Activated T-helper 1 cell treated with Interleukin-2 at 50 U/mL for 16 hours (primary cell): ENCODE measurements at regions not wholly inside any gene's neighbourhood (a gene's known extent, or its start where the extent isn't known, plus 50 kb on each side); places are given as distances from the start of the nearest gene placed in this dataset.

ENCODE experiments used
- DNase-seq: peaks from one replicate; pipeline ENCODE4 v3.0.0-alpha.2; 2020; ENCODE audit warnings: low read depth

DNA sequence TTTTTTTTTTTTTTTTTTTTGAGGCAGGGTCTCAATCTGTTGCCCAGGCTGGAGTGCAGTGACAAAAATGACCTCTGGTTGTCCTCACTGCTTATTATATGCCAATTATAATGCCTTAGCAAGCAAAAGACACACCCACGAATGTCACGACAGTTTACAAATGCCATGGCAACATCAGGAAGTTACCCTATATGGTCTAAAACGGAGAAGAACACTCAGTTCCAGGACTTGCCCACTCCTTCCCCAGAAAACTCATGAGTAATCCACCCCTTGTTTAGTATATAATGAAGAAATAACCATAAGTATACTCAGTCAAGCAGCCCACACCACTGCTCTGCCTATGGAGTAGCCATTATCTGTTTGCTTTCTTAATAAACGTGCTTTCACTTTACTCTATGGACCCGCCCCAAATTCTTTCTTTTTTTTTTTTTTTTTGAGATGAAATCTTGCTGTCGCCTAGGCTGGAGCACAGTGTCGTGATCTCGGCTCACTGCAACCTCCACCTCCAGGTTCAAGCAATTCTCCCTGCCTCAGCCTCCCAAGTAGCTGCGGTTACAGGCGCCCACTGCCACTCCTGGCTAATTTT lies 106.2 kb downstream of the SMIM20 start:
- DNase-seq: no peak

DNA sequence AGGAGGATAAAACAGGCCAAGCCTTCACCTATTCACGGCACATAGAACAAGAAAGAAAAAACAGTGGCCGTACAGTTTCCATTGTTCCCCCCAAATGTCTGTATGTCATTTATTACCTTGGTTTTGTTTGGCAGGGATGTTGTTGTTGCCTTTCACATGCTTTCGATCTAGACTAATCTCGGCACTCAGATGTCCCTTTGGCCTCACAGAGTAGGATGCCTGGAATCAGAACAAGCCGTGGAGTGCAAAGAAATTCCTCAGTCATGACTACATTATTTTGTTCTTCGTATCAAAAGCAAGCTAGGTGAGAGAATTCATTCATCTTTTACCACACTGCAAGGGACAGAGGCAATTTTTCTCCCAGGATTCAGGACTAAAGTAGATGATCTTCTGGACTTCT lies 106.9 kb downstream of the SMIM20 start:
- no peak for DNase-seq

DNA sequence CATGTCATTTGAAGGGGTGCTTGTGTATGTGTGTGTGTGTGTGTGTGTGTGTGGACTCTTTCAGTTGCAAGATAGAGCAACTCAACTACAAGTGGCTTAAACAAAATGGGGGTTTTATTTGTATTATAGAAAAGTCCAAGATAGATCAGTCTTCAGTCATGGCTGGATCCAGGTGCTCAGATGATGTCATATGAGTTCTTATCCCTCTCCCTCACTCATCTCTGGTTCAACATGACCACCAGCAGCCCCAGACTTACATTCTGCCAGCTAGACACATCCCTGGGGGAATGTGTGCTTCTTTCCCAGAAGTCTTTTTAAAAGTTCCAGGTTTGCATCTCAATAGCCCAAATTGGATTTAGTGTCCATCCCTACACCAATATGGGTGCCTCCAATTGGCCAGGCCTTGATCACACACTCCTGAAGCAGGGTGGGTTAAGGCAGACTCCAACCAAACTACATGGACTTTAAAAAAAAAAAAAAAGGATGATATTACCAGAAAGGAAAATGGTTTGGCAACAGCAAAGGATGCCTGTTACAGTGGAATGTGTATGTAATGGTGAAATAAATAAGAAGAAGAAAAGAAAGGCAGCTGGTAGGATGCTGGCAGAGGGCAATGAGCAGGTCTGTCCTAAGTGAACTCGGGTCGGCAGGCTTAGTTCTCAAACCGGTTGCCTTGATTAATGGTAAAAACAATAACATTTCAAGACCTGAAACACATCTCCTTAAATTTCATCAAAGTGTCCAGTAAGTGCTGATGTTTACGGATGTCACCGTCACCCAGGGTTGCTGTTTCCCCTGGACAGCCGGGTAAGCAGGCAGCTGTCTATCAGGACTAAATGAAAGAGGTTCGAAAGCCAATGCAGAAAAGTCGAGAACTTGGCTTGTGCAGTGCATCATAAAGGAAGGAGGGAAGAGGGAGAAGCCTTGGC lies 107.7 kb downstream of the SMIM20 start:
- no peak for DNase-seq

DNA sequence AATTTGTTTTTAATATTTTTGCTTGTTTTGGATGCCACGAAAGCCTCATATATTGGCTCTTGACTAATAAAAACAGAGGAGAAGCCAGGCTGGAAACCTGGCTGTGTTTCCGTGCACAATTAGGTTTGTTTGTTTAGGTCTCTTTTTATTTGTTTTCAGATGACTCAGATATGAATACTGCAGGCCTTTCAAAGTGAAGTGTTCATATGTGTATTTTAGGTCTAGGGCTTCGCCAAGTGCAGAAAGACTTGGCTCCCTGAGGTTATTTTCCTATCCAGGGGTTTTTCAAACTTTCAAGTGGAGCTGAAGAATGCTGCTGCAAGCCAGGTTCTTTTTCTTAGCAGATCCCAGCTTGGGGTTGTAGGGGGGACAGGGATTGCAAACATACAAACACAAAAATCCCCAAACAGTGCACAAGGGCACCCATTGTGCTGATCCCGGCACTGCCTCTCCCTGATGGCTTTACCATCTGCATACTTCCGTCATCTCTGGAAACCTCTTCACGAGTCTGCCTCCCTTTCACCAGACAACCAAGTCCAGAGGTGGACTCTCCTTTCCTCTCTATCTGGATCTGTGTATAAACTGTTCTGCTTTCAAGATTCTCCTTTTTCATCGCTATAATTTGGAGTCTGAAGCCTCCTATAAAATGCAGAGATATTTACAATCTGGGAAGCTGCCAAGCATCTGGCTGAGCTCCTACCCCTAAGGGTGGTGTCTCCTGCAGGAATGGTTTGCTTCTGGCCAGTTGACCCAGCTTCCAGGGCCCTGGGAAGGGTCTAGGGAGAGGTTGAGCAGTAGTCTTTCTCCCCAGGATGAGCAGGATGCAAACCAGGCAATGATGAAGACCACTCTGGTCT lies 108.6 kb downstream of the SMIM20 start:
- no peak for DNase-seq

DNA sequence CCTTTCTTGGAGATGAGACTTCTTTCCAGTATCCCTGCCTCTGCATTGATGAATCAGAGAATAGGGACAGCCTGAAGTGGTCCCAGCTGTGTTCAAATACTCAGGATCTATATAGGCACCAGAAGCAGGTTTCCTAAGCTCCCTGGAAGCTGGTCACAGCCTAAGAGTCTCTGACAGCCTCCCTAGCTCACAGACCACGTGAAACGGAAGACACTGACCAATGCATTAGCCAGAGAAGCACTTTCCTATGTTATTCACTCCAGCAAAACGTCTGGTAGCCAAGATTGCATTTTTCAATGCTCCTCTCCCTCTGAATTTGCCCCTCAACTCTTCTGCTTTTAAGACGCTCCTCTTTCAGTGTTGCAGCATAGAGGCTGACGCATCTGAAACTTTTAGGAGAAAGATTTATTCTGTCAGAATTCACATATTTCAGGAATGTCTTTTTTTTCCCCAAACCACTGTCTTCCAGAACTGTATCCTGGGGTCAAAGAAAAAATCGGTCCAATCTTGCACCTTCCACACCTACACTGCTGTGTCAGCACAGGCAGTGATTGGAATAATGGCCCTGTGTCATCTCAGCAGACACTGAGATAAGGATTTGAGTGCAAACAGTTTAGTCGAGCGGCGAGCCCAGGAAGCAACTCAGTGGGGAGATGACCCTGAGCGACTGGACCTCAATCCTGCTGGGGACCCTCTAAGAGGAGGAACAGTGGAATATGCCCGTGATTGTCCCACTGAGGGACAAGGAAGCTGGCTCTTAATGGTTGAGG lies 109.4 kb downstream of the SMIM20 start:
- no peak for DNase-seq

DNA sequence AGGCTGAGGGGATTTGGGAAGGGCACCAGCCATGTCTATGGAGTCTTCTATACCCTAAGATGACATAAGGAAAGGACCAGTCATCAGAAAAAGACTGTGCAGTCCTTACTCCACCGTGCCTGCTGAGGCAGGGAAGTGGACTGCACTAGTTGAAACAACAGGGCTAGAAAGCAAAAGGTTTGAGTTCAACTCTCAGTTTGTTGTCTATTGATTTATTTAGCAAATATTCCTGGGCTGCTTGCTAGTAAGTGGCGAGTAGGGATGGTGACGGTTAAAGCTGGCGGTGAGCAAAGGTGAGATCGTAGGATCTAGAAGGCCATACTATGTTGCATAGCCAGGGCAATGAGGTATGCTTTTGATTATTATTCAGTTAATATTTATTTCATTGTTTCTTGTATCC lies 110.1 kb downstream of the SMIM20 start:
- DNase-seq: no peak

DNA sequence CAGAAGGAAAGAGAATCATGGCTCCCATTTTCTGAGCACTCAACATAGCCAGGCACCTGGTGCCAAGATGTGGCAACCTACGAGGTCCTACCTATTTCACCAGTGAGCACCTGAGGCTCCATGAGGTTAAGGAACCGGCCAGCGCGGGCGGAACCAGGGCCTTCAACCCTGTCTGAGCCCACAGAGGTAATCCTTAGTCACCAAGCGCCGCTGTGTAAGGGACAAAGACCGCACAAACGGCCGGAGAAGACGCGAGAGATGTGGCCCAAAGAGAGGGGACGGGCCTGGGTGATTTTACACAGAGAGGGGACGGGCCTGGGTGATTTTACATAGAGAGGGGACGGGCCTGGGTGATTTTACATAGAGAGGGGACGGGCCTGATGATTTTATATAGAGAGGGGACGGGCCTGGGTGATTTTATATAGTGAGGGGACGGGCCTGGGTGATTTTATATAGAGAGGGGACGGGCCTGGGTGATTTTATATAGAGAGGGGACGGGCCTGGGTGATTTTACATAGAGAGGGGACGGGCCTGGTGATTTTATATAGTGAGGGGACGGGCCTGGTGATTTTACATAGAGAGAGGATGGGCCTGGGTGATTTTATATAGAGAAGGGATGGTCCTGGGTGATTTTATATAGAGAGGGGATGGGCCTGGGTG lies 114.2 kb downstream of the SMIM20 start:
- no peak for DNase-seq

DNA sequence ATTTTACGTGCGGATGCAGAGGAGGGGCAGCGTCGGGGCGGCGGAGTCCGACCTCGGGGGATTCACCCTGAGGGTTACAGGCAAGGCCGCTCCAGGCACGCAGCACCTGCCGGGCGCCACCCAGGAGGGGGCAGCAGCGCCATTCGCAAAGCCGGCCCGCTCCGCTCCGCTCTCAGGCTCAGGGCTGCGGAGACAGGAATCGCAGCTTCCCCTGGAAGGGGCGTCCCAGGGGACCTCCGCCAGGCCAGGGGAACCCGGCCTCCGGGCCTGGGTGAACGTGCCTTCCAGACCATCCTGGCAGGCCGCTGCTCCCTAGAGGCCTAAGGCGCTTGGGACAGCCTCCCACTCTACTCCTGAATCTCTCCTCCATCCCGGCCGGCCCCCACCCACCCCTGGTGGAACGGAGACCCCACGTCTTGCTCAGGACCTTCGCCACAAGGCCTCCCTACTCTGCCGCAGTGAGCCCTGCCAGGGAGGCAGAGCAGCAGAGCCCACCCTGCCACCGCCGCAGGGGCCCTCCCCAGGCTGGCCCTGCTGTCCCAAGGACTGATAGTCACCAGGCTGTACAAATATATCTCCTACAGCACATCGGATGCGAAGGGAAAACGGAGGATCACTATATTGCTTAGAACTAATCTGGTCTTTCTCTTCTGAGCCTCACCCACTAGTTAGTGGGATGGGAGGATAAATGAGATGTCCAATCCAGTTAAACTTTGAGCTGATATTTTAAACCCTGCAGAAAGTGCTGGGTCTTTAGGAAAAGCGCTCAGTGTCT lies 115.0 kb downstream of the SMIM20 start:
- peak; percentile 34 for DNase-seq

DNA sequence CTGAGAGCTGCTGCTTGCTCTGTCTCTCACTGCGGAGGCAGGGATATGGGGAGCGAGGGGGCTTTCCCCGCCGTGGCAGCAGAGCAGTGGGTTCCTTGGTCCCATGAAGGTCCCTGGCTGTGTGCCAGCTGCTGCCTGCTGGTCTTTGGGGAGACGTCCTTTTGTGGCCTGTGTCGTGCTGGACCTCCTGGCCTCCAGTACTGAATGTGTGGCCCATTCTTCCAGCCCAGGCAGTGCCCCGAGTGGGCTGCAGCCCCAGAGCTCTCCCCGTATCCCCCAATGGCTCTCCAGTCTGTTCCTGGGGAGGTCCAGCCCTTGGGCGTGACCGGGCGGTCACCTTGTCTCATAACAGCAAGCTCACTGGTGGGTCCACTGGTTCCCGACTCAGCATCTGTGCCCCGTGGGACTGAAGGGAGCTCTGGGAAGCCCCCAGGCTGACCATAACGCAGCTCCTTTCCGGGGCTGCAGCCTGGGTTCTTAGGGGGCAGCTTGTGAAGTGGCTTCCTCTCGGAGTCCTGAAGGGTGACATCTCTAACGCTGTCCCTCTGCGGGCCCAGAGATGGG lies 115.6 kb downstream of the SMIM20 start:
- DNase-seq: no peak

DNA sequence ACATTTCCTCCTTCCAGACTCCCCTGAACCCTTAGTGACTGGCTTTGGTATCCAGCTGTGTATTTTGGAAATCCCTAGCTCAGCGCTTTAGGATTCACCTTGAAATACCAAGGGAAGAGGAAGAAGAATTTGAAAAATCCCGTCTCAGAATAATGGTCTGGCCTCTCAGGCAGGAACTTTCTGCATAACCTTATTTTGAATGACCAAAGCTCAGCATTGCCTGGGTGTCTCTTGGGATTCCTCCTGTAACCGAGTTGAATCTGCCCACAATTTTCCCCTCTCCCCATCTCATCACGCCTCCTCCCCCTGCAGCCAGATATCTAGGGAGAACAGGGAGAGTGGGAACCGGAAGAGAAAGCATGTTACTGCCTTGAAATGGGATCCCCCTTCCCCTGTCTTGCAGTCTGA lies 116.2 kb downstream of the SMIM20 start:
- no peak for DNase-seq

DNA sequence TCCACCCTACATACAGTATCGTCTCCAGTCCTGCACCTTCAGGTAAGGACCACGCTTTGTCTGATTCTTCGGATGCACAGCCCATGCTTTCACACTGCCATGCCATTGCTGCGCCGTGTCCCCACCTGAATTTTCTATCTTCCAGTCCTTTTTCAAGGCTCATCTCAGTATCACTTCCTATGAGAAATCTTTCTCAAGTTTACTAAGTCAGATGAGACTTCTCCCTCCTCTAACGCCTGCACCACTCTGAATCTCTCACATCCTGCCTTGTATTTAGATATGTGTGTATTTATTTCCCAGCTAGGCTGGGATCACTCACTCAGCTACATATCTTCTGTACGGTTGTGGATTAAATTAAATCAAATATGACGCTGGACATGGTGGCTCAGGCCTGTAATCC lies 116.8 kb downstream of the SMIM20 start:
- no peak for DNase-seq

DNA sequence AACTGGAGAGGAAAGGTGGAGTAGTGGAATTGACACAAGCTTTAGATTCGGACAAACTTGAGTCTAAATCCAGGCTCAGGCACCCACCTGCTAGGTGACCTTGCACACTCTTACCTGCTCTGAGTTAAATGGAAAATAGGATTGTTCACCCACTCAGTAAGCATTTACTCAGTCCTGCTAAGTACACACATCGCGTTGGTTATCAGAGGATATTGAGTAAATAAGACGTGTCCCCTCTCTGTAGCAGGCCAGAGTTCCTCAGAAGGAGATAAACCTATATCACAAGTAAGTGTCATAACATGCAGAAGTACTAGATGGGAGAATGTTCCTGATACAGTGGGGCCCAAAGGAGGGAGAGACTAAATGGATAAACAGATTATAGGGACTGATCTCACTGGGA lies 117.7 kb downstream of the SMIM20 start:
- DNase-seq: no peak

DNA sequence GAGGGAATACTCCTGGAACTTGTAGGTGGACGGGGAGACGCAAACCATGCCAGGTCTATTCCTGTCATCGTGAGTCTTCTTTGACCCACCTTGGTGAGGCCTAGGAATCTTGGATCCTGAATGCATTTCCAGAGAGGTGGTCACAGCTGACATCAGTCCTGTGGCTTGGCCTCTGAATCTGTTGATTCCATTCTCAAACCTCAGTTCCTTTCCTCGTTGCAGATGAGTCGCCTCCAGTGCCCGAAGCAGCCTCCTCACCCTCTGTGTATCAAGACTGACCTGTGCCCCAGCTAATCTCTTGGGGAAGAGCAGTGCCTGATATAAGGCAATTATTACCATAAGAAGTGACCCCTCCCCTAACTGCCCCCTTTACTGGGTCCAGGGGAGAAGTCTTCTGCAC lies 118.1 kb downstream of the SMIM20 start:
- no peak for DNase-seq

DNA sequence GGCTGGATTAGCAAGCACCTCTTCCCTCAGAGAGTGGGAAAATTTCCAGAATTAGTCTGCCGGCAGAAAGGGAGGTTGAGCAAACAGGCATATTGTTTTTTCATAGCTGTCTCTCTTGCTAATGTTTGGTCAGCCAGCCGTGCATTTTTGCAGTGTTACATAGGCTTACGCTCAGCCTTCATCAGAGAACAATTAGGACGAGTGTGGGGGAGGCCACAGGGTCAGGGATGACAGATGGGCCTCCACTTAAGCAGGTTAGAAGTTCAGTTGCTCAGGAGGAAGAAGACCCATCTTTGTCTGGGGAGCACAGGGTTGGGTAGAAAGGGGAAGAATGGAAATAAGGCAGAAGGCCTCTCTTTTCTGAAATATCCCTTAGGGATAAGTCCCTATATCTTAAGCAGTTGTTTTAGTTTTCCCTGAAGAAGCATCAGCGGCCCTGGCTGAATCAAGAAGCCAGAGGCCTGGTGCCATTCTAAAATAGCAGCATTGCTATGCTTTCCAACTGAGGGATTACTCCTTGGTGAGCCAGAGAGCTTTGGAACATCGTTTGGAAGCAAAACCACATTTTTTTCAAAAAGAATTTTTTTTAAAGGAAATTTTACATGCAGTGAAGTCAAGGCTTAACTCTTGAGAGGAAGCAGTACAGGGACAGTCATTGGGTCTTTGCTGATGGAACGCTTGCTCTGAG lies 118.8 kb downstream of the SMIM20 start:
- DNase-seq: no peak

DNA sequence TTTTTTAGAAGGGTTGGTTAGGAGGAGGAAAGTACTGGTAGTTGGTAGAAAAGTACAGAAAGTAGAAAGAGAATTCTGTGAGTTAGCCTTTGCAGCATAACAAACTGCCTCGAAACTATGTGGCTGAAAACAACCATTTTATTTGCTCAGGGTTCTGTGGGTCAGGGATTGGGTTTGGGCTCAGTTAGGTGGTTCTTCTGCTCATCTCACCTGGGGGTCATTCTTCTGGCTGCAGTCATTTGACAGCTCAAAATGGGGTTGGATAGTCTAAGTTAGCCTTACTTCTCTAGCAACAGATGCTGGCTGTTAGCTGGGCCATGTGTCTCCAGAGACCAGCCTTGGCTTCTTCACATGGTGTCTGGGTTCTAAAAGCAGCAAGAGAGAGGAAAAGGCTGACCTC lies 119.4 kb downstream of the SMIM20 start:
- no peak for DNase-seq

DNA sequence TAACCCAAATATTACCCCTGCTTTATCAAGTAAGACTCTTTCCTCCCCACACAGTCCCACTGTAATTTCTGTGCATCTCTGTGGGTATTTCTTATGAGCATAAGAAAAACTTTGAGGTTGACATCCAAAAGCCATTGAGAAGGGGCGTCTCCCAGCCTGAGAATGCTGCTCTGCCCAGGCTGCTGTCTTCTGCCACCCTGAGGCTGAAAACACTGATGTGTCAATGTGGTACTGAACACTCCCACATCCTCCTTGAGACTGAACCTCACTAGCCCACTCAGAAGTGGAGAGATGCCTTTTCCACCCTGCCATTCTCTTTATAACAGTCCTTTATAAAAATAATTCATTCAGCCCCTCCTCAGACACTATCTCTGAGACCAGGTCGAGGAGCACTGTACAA lies 120.8 kb downstream of the SMIM20 start:
- DNase-seq: no peak

DNA sequence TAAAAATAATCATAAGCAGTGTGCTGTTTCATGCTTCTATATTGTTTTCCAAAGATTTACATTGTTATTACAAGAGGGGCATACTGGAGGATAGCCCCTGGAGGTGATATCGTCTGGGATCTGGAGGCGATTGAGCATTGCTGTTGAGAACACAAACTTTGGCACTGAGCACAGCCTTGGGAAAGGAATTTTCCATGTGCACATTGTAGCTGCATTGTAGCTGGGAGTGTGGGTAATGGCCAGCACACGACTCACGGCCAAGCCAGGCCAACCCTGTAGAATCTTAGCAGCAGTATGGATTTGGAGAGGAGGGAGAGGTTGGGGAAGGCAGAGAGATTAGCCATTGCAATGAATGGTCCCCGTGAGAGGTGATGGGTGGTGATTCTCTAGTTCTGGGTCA lies 121.9 kb downstream of the SMIM20 start:
- DNase-seq: no peak

DNA sequence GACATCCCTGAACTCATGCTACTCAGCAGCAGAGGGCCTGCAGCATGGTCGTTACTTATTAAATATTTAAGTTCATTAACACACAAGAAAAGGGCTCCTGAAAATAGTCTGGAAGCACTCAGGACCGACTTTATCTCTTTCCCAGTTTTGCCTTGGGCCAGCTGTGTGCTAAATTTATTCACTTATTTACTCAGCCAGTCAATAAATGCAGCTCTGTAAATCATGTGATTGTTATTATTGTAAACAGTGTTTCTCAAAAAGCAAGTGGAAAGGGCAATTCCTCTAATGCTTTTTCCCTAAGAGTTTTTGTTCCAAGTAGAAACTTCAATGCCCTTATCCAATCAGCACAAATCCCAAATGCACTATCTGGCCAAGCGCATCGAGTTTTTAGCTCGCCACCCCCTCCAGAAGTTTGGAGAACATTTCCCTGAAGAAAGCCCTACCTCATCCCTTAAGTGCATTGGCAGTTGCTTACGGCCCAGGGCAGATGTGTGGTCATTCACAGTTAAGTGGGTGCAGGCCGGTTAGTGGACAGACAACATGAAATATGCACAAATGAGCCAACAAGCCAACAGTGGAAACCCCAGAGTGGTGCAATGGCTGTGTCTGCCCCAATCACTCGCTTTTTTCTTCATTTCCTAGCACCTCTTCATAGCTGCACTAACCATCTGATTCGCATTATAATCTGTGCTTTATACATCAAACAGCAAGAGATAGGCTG lies 125.8 kb downstream of the SMIM20 start:
- DNase-seq: no peak

DNA sequence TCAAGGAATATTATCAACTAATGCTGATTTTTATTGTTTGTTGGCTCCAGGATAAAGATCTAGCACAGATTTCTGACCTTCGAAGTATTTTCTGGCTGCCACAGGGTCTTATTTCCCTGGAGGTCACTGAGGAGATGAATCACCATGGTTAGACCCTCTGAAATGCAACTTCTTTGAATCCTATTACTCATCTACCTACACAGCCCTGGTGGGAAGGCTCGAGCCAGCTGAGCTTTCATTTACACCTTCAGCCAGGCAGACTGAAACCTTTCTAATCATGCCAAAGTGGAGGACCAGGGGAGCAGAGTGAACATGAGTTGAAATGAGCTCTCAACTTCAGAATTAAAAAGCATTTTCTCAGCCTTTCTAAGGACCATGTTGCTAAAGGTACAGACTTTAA lies 130.5 kb downstream of the SMIM20 start:
- no peak for DNase-seq
